Kidney (tissue), 13 donors: ENCODE measurements at regions not wholly inside any gene's neighbourhood (a gene's known extent, or its start where the extent isn't known, plus 50 kb on each side); places are given as distances from the start of the nearest gene placed in this dataset.
A peak's percentile ranks its signal among the peaks of the same experiment; 100 is the strongest.

ENCODE experiments used
- DNase-seq, 5 donors: peaks; one replicate each; pipeline ENCODE4 v3.0.0-alpha.2; 2013 to 2020
- FAIRE-seq: peaks from 2 replicates; lab custom pipeline; 2012; peaks lifted over from hg19 to GRCh38; lab: Jason Lieb, UNC
- H3K27ac ChIP-seq, 2 donors: one replicate each; pipeline ENCODE4 v1.7.0; 2013; ENCODE audit warnings: low read depth in 2 of 2, low read length in 2 of 2, inconsistent platforms in 1 of 2
- H3K27me3 ChIP-seq: one replicate; pipeline ENCODE4 v1.7.1; 2013; ENCODE audit warnings: low read length, inconsistent platforms; ENCODE audit not compliant: control insufficient read depth, insufficient read depth
- H3K36me3 ChIP-seq, 3 donors: one replicate each; pipeline versions ENCODE4 v1.7.0 to v1.7.1; 2013; ENCODE audit warnings: low read length in 3 of 3, control low read depth in 1 of 3, inconsistent platforms in 1 of 3; ENCODE audit not compliant: insufficient read depth in 3 of 3, control insufficient read depth in 2 of 3
- H3K4me1 ChIP-seq, 3 donors: one replicate each; pipeline versions ENCODE4 v1.7.0 to v1.7.1; 2013; ENCODE audit warnings: low read length in 3 of 3, inconsistent platforms in 1 of 3, low read depth in 1 of 3; ENCODE audit not compliant: control insufficient read depth in 2 of 3, insufficient read depth in 2 of 3
- H3K4me3 ChIP-seq, 3 donors: one replicate each; pipeline versions ENCODE4 v1.7.0 to v1.8.1; 2013; ENCODE audit warnings: low read length in 3 of 3, control low read depth in 1 of 3, inconsistent platforms in 1 of 3
- H3K9ac ChIP-seq, 3 donors: one replicate each; pipeline versions ENCODE4 v1.7.0 to v1.7.1; 2013; ENCODE audit warnings: low read length in 3 of 3, control low read depth in 1 of 3, inconsistent platforms in 1 of 3
- H3K9me3 ChIP-seq, 3 donors: one replicate each; pipeline versions ENCODE4 v1.7.0 to v1.7.1; 2013; ENCODE audit warnings: low read length in 3 of 3, control low read depth in 1 of 3, inconsistent platforms in 1 of 3; ENCODE audit not compliant: control insufficient read depth in 2 of 3, insufficient read depth in 1 of 3
- intact Hi-C: fragments of 100-400 bp; cut with DNase I; formaldehyde crosslinking; loops from one replicate; pipeline ENCODE4 v1.11.1; 2022
- TF ChIP-seq, protein P1 (sequence below): IDR thresholded peaks from 3 replicates; pipeline ENCODE4 v1.5.1; 2012; ENCODE audit warnings: mild to moderate bottlenecking, moderate library complexity, borderline replicate concordance; ENCODE audit not compliant: insufficient read depth; ENCODE audit errors: extremely low read depth
- donor health status: control.
- donor health status: control.
- donor health status: control.
- donor health status: control.
- donor health status: control.
- donor health status: DM: yes; HTN: yes; CAD: no.
- donor health status: Normal renal cell carcinoma (clear cell type).

GRCh38 chr7:142669074-142669654 is 80.1 kb upstream of the PRSS1 start:
- TF ChIP-seq, protein P1, sequence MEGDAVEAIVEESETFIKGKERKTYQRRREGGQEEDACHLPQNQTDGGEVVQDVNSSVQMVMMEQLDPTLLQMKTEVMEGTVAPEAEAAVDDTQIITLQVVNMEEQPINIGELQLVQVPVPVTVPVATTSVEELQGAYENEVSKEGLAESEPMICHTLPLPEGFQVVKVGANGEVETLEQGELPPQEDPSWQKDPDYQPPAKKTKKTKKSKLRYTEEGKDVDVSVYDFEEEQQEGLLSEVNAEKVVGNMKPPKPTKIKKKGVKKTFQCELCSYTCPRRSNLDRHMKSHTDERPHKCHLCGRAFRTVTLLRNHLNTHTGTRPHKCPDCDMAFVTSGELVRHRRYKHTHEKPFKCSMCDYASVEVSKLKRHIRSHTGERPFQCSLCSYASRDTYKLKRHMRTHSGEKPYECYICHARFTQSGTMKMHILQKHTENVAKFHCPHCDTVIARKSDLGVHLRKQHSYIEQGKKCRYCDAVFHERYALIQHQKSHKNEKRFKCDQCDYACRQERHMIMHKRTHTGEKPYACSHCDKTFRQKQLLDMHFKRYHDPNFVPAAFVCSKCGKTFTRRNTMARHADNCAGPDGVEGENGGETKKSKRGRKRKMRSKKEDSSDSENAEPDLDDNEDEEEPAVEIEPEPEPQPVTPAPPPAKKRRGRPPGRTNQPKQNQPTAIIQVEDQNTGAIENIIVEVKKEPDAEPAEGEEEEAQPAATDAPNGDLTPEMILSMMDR: no peak
- DNase-seq (peak in 1 of 5 donors; percentile 7), FAIRE-seq (no peak)
- Histone ChIP-seq H3K4me3 (no peak overlapping the region), H3K27me3 (no peaks in the 10 kb centered on the region), H3K9ac (no peak overlapping the region), H3K4me1 (no peaks in the 10 kb centered on the region), H3K9me3 (no peaks in the 10 kb centered on the region), H3K36me3 (no peaks in the 10 kb centered on the region), H3K27ac (no peak overlapping the region)
- intact Hi-C loops: no loop called here

GRCh38 chr7:142668495-142668894 is 80.8 kb upstream of the PRSS1 start:
- Histone ChIP-seq H3K36me3 (no peaks in the 10 kb centered on the region), H3K4me3 (no peak overlapping the region), H3K4me1 (no peaks in the 10 kb centered on the region), H3K9ac (no peak overlapping the region), H3K27ac (no peak overlapping the region), H3K9me3 (no peaks in the 10 kb centered on the region), H3K27me3 (no peaks in the 10 kb centered on the region)
- TF ChIP-seq, protein P1: no peak
- FAIRE-seq (no peak), DNase-seq (no peak)
- intact Hi-C loops: no loop called here

DNA sequence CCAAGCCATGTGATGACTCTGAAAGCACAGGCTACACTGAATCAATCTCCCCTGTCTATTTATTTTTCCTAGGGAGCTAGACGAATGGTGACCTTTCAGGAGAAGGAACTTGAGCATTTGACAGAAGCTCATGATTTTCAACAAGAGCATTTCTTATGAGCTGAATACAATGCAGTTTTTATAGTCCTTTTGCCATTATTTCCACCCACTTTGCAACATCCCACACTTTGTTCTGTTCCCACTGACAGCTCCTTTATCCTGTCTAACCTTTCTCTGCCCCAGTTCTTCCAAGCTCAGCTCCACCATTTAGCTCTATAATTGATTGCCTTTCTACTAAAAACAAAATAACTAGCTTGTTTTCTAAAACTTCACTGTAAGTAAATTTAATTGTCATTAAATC is 91.9 kb upstream of the PRSS1 start:
- intact Hi-C loops: no loop called here
- H3K27me3 ChIP-seq: no peaks in the 10 kb centered on the region
- FAIRE-seq: no peak

More for the DNA sequence above, 91.9 kb upstream of the PRSS1 start:
- Histone ChIP-seq H3K27ac (no peak overlapping the region), H3K36me3 (no peaks in the 10 kb centered on the region), H3K9me3 (no peaks in the 10 kb centered on the region), H3K4me3 (no peak overlapping the region), H3K4me1 (no peaks in the 10 kb centered on the region), H3K9ac (no peak overlapping the region)
- DNase-seq: no peak
- TF ChIP-seq, protein P1: no peak
